ENCODE measurements at regions not wholly inside any gene's neighbourhood (a gene's known extent, or its start where the extent isn't known, plus 50 kb on each side); places are given as distances from the start of the nearest gene placed in this dataset.

GRCh38 chr2:129656081-129656598 lies 323.3 kb upstream of the RAB6C start:
- 75% methylated on average over 6 of the region's 6 CpGs for WGBS

More at GRCh38 chr2:129656081-129656598, 323.3 kb upstream of the RAB6C start:
- Histone ChIP-seq H3K27ac (ENCODE audit: low read depth in 1 of 2, low read length in 2 of 2) (no peak overlapping the region), H3K36me3 (ENCODE audit: control insufficient read depth in 4 of 4, insufficient read depth in 3 of 4, low read depth in 1 of 4, low read length in 3 of 4) (no peaks in the 10 kb centered on the region), H3K27me3 (ENCODE audit: control insufficient read depth in 4 of 4, insufficient read depth in 4 of 4, low read length in 3 of 4) (no peaks in the 10 kb centered on the region), H3K4me3 (ENCODE audit: low read depth in 1 of 3, low read length in 3 of 3) (no peak overlapping the region), H3K9ac (ENCODE audit: low read depth in 1 of 2, low read length in 2 of 2) (no peak overlapping the region), H3K9me3 (ENCODE audit: control insufficient read depth in 4 of 4, low read length in 3 of 4) (peaks cover 0 to 5% (median 2%) of the 10 kb centered on the region in 4 donors), H3K4me1 (ENCODE audit: control insufficient read depth in 4 of 4, insufficient read depth in 4 of 4, low read length in 3 of 4) (no peaks in the 10 kb centered on the region)
- no peak for TF ChIP-seq RAD21 (IDR thresholded peaks at IDR 0.05)
- no peak for TF ChIP-seq TAF1 (conservative IDR thresholded peaks at IDR 0.05)
- no peak for TF ChIP-seq FOXA1 (IDR thresholded peaks at IDR 0.05)
- TF ChIP-seq HNF4G (IDR thresholded peaks at IDR 0.05): no peak
- no peak for TF ChIP-seq YY1 (IDR thresholded peaks at IDR 0.05)
- TF ChIP-seq GABPA (IDR thresholded peaks at IDR 0.05 in 1 of 2, conservative IDR thresholded peaks at IDR 0.05 in 1 of 2): no peak
- TF ChIP-seq HNF4A (conservative IDR thresholded peaks at IDR 0.05): no peak
- TF ChIP-seq CTCF (IDR thresholded peaks at IDR 0.05; ENCODE audit: low read depth, low read length, missing input control): no peak
- TF ChIP-seq REST (IDR thresholded peaks at IDR 0.05): no peak
- no peak for TF ChIP-seq ZBTB33 (IDR thresholded peaks at IDR 0.05)
- no peak for TF ChIP-seq MAX (IDR thresholded peaks at IDR 0.05)
- no peak for TF ChIP-seq RXRA (IDR thresholded peaks at IDR 0.05)
- TF ChIP-seq JUND (IDR thresholded peaks at IDR 0.05): no peak
- DNase-seq (ENCODE audit: low spot score): no peak

All from liver (tissue), 8 donors.